Brain microvascular endothelial cell (primary cell): ENCODE measurements at regions not wholly inside any gene's neighbourhood (a gene's known extent, or its start where the extent isn't known, plus 50 kb on each side); places are given as distances from the start of the nearest gene placed in this dataset.
"Not testable (repeated sequence)": the region's sequence is repeated elsewhere in the genome, so short reads cannot be mapped to it uniquely, and the experiment has no call there.

Experiments used
- DNase-seq: peaks from one replicate; pipeline ENCODE4 v3.0.0-alpha.2; 2020
- H3K27ac ChIP-seq: fragments of 250-450 bp; sonication (Bioruptor Pico); 2 replicates; pipeline ENCODE4 v1.5.1; 2020; ENCODE audit warnings: mild to moderate bottlenecking, moderate library complexity
- H3K27me3 ChIP-seq: fragments of 250-450 bp; sonication (Bioruptor Pico); replicated peaks from 2 replicates; pipeline ENCODE4 v1.5.1; 2020; ENCODE audit warnings: mild to moderate bottlenecking
- H3K36me3 ChIP-seq: fragments of 250-450 bp; sonication (Bioruptor Pico); replicated peaks from 2 replicates; pipeline ENCODE4 v1.5.1; 2020; ENCODE audit warnings: mild to moderate bottlenecking
- H3K4me3 ChIP-seq: 2 replicates; pipeline ENCODE4 v1.5.1; 2011; ENCODE audit warnings: low read depth, mild to moderate bottlenecking, control low read depth, low read length, moderate library complexity
- CTCF ChIP-seq: IDR thresholded peaks from 2 replicates; pipeline ENCODE4 v1.5.1; 2011; ENCODE audit warnings: low read depth, mild to moderate bottlenecking, moderate library complexity, low read length, control low read depth, inconsistent platforms; ENCODE audit errors: missing control alignments
- in situ Hi-C: cut with HindIII; loops from 2 replicates; pipeline ENCODE4 v1.10.0; 2017; ENCODE audit warnings: low sequenced_read_pairs, low pct_ligation_motif_present

DNA sequence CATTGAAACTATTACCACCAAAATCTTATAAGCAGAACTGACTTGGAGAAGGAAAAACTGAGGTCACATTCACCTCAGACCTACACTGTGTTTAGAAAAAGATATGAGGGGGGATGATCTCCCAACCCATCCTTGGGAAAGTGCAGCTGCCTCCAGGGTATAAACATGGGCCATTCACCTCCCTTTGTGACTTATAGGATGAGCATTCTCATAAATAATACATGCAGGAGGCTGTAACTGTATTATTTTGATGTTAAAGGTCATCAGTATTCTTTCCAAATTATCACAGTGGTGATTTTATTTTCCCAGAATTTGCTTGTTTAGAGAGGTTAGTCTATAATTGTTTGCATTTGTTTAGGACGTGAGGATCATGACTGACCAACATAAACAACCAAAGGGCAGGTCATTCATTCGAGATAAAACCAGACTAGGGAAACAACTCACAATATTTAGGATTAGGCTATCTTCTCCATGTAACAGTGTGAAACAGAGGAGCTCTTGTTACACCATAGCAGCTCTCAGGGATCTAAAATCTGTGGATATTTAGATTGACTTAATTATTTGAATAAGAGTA lies 109.2 kb upstream of the NR5A2 start:
- Histone ChIP-seq H3K27me3 (no peaks in the 10 kb centered on the region), H3K4me3 (no peak overlapping the region), H3K27ac (no peak overlapping the region), H3K36me3 (no peaks in the 10 kb centered on the region)
- DNase-seq, result no peak
- TF ChIP-seq CTCF, result no peak
- in situ Hi-C loops, result no loop called here

GRCh38 chr1:199920635-199921034 lies 106.9 kb upstream of the NR5A2 start:
- no peak for DNase-seq
- Histone ChIP-seq H3K4me3 (no peak overlapping the region), H3K27ac (no peak overlapping the region), H3K36me3 (no peaks in the 10 kb centered on the region), H3K27me3 (no peaks in the 10 kb centered on the region)
- in situ Hi-C loops, result no loop called here
- TF ChIP-seq CTCF, result no peak

DNA sequence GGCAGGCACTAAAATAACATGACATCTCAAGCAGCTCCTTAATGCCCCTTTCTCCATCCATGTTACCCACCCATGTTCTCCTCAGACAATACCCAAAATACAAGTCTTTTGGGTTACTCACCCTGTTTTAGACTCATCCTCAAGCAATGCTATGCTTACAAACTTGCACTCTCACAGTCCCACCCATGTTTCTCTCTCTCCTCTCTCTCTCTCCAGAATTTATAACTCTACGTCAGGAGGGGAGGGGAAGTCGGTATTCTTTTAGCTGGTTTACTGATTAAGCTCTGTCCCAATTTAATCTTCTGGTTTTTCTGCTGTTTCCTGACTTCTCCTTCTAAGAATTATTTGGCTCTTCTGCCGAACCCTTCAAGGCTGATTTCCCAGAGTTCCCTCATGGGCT lies 98.0 kb upstream of the NR5A2 start:
- no peak for TF ChIP-seq CTCF
- no peak for DNase-seq
- no peaks in the 10 kb centered on the region for H3K36me3 ChIP-seq
- H3K4me3 ChIP-seq, result no peak overlapping the region
- H3K27ac ChIP-seq, result no peak overlapping the region
- no peaks in the 10 kb centered on the region for H3K27me3 ChIP-seq
- in situ Hi-C loops, result no loop called here

DNA sequence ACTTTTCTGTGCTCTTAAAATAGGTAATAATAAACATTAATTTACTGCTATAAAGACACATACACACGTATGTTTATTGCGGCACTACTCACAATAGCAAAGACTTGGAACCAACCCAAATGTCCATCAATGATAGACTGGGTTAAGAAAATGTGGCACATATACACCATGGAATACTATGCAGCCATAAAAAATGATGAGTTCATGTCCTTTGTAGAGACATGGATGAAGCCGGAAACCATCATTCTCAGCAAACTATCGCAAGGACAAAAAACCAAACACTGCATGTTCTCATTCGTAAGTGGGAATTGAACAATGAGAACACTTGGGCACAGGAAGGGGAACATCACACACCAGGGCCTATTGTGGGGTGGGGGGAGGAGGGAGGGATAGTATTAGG lies 97.4 kb upstream of the NR5A2 start:
- DNase-seq, H3K27ac ChIP-seq, H3K36me3 ChIP-seq, in situ Hi-C loops, H3K27me3 ChIP-seq, H3K4me3 ChIP-seq: not testable (repeated sequence)

DNA sequence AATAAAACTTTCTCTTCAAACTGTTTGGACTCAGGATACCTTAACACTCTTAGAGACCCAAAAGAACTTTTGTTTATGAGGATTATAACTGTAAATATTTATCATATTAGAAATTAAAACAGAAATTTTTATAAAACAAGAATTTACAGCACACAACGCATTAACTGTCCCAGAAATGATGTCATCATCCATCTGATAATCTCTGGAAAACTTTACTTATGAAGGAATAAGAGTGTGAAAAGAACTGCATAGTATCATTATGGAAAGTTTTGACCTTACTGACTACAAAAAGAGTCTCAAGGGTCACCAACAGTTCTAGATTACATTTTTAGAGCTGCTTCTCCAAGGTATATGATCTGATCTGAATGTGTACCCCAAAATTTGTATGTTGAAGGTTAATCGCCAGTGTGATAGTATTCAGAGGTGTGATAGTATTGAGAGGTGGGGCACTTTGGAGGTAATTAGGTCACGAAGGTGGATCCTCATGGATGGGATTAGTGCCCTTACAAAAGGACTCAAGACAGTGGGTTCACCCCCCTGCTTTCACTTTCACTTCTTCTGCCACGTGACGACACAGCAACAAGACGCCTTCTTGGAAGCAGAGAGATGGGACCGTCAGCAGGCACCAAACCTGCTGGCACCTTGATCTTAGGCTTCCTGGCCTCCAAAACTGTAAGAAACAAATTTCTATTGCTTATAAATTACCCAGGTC lies 95.7 kb upstream of the NR5A2 start:
- H3K4me3 ChIP-seq, result no peak overlapping the region
- no peak for TF ChIP-seq CTCF
- no peaks in the 10 kb centered on the region for H3K27me3 ChIP-seq
- H3K27ac ChIP-seq, result no peak overlapping the region
- no peak for DNase-seq
- no peaks in the 10 kb centered on the region for H3K36me3 ChIP-seq
- in situ Hi-C loops, result no loop called here

DNA sequence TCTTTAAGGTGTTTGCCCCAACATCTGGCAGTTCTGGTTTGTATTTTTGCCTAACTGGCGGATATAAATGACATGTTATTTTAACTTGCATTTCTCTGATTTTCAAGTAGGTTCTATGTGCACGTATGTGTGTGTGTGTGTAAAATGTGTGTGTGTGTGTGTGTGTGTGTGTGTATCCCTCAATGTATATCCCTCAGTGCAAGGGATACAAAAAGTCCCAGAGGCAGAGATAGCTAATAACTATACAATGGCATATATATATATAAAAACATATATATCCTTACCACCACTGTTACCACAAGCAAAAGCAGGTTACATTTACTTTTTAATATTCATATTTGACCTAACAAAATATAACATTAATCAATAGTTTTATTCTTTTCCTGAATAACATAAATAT lies 95.0 kb upstream of the NR5A2 start:
- no peaks in the 10 kb centered on the region for H3K36me3 ChIP-seq
- H3K27me3 ChIP-seq, result no peaks in the 10 kb centered on the region
- in situ Hi-C loops, result no loop called here
- no peak for TF ChIP-seq CTCF
- H3K4me3 ChIP-seq, result no peak overlapping the region
- H3K27ac ChIP-seq, result no peak overlapping the region
- DNase-seq, result no peak
